ENCODE measurements at regions not wholly inside any gene's neighbourhood (a gene's known extent, or its start where the extent isn't known, plus 50 kb on each side); places are given as distances from the start of the nearest gene placed in this dataset.

GRCh38 chr2:2572393-2573204, 241.5 kb upstream of the MYT1L start:
- TF ChIP-seq, protein P1, sequence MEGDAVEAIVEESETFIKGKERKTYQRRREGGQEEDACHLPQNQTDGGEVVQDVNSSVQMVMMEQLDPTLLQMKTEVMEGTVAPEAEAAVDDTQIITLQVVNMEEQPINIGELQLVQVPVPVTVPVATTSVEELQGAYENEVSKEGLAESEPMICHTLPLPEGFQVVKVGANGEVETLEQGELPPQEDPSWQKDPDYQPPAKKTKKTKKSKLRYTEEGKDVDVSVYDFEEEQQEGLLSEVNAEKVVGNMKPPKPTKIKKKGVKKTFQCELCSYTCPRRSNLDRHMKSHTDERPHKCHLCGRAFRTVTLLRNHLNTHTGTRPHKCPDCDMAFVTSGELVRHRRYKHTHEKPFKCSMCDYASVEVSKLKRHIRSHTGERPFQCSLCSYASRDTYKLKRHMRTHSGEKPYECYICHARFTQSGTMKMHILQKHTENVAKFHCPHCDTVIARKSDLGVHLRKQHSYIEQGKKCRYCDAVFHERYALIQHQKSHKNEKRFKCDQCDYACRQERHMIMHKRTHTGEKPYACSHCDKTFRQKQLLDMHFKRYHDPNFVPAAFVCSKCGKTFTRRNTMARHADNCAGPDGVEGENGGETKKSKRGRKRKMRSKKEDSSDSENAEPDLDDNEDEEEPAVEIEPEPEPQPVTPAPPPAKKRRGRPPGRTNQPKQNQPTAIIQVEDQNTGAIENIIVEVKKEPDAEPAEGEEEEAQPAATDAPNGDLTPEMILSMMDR (IDR thresholded peaks at IDR 0.05; ENCODE audit: extremely low read depth, low read depth, low read length), result no peak
- no peaks in the 10 kb centered on the region for H3K4me1 ChIP-seq (ENCODE audit: insufficient read depth, low read length)
- no peak overlapping the region for H2AFZ ChIP-seq (ENCODE audit: low read length)
- no peaks in the 10 kb centered on the region for H3K27me3 ChIP-seq (ENCODE audit: insufficient read depth, low read length)
- H3K4me3 ChIP-seq (ENCODE audit: insufficient read depth, low read length), result no peak overlapping the region
- no peaks in the 10 kb centered on the region for H3K36me3 ChIP-seq (ENCODE audit: insufficient read depth, low read length)
- no peak overlapping the region for H3K4me2 ChIP-seq (ENCODE audit: insufficient read depth, low read length)
- peaks cover 16% of the 10 kb centered on the region for H3K9me3 ChIP-seq (ENCODE audit: low read depth, low read length)
- no peak for DNase-seq (ENCODE audit: insufficient read length, low spot score, missing footprints)
- no peaks in the 10 kb centered on the region for H4K20me1 ChIP-seq (ENCODE audit: insufficient read depth, low read length)
- no peak overlapping the region for H3K27ac ChIP-seq (ENCODE audit: low read depth, low read length)
- H3K79me2 ChIP-seq (ENCODE audit: insufficient read depth, low read length), result no peaks in the 10 kb centered on the region

DNA sequence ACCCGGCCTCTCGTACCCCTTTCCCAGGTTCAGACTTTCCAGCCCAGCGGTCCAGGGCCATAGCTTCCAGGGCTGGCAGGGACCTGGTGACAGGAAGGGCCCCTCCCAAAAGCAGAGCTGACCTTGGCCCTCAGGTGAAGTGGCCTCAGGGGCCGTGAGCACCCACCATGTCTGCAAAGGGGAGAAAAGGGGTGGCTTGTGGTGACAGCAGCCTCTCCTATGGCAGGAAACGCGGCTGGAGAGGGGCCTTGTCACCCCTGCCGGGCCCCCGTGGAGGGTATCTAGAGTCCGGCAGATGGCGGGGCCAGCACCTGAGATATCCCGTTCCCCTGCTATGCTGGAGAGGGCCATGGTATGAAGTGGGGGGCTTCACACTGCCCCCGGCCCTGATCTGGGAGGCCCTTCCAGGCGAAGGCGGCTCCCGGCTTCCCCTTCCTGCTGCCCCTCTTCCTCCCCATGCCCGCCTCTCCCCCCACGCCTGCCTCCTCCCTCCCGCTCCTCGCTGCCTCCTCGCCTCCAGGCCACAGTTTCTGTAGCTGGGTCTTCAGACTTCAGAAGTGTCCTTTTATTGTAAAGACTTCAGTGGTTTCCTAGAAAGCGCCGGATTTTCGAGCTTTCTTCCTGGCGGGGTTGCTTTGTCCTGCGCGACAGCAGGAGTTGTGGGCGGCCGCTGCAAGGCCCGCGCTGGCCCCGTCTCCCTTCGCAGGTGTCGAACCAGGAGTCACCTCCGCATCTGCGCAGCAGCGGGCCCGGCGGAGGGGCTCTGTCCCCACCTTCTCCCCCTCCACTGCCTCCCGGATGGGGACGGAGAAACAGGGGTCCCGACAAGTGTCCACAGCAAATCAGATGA, 240.5 kb upstream of the MYT1L start:
- no peaks in the 10 kb centered on the region for H4K20me1 ChIP-seq (ENCODE audit: insufficient read depth, low read length)
- no peaks in the 10 kb centered on the region for H3K4me1 ChIP-seq (ENCODE audit: insufficient read depth, low read length)
- no peaks in the 10 kb centered on the region for H3K36me3 ChIP-seq (ENCODE audit: insufficient read depth, low read length)
- H3K79me2 ChIP-seq (ENCODE audit: insufficient read depth, low read length), result no peaks in the 10 kb centered on the region
- H3K4me3 ChIP-seq (ENCODE audit: insufficient read depth, low read length), result no peak overlapping the region
- peaks cover 16% of the 10 kb centered on the region for H3K9me3 ChIP-seq (ENCODE audit: low read depth, low read length)
- H2AFZ ChIP-seq (ENCODE audit: low read length), result no peak overlapping the region
- H3K27ac ChIP-seq (ENCODE audit: low read depth, low read length), result no peak overlapping the region
- TF ChIP-seq, protein P1 (IDR thresholded peaks at IDR 0.05; ENCODE audit: extremely low read depth, low read depth, low read length), result no peak
- H3K4me2 ChIP-seq (ENCODE audit: insufficient read depth, low read length), result no peak overlapping the region
- H3K27me3 ChIP-seq (ENCODE audit: insufficient read depth, low read length), result no peaks in the 10 kb centered on the region
- no peak for DNase-seq (ENCODE audit: insufficient read length, low spot score, missing footprints)

DNA sequence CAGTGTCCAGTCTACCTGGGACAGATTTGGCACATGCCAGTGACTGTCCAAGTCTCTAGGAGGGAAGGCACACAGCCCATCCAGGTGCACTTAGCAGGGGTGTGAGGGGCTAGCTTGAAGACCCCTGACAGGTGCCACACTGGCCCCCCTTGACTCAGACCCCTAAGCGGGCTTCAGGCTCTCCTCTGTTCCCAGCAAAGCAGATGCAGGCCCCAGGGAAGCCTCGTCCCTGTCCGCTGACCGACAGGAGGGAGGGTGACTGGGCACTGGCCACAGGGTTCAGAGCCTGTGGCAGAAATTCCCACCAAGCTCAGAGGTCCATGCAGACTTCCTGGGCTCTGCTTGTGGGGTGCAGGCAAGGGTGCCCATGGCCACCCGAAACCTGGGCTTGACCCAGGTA, 239.8 kb upstream of the MYT1L start:
- Histone ChIP-seq H3K4me2 (ENCODE audit: insufficient read depth, low read length) (no peak overlapping the region), H3K79me2 (ENCODE audit: insufficient read depth, low read length) (no peaks in the 10 kb centered on the region), H2AFZ (ENCODE audit: low read length) (no peak overlapping the region), H3K36me3 (ENCODE audit: insufficient read depth, low read length) (no peaks in the 10 kb centered on the region), H3K4me1 (ENCODE audit: insufficient read depth, low read length) (no peaks in the 10 kb centered on the region), H3K27ac (ENCODE audit: low read depth, low read length) (no peak overlapping the region), H3K4me3 (ENCODE audit: insufficient read depth, low read length) (no peak overlapping the region), H4K20me1 (ENCODE audit: insufficient read depth, low read length) (no peaks in the 10 kb centered on the region), H3K27me3 (ENCODE audit: insufficient read depth, low read length) (no peaks in the 10 kb centered on the region), H3K9me3 (ENCODE audit: low read depth, low read length) (peaks cover 16% of the 10 kb centered on the region)
- TF ChIP-seq, protein P1 (IDR thresholded peaks at IDR 0.05; ENCODE audit: extremely low read depth, low read depth, low read length), result no peak
- no peak for DNase-seq (ENCODE audit: insufficient read length, low spot score, missing footprints)

DNA sequence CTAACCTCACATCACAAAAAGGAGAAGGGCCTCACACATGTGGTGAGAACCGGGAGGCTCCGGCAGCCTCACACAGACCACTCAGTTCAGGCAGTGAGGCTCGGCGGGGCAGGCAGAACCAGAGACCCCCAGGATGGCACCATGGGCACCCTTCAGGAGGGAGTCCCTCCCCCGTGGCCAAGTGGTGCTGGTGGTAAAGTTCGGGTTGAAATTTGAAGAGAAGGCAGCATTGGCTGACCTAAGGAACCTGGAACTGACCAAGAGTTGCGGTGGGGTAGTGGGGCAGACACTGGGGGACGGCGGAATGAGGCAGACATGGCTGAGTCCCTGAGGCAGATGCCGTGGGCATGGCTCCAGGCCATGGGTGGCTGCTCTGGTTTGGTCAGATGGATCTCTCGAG, 239.3 kb upstream of the MYT1L start:
- TF ChIP-seq, protein P1 (IDR thresholded peaks at IDR 0.05; ENCODE audit: extremely low read depth, low read depth, low read length), result no peak
- Histone ChIP-seq H3K27ac (ENCODE audit: low read depth, low read length) (no peak overlapping the region), H3K4me2 (ENCODE audit: insufficient read depth, low read length) (no peak overlapping the region), H2AFZ (ENCODE audit: low read length) (no peak overlapping the region), H3K27me3 (ENCODE audit: insufficient read depth, low read length) (no peaks in the 10 kb centered on the region), H3K9me3 (ENCODE audit: low read depth, low read length) (peaks cover 16% of the 10 kb centered on the region), H4K20me1 (ENCODE audit: insufficient read depth, low read length) (no peaks in the 10 kb centered on the region), H3K79me2 (ENCODE audit: insufficient read depth, low read length) (no peaks in the 10 kb centered on the region), H3K36me3 (ENCODE audit: insufficient read depth, low read length) (no peaks in the 10 kb centered on the region), H3K4me3 (ENCODE audit: insufficient read depth, low read length) (no peak overlapping the region), H3K4me1 (ENCODE audit: insufficient read depth, low read length) (no peaks in the 10 kb centered on the region)
- DNase-seq (ENCODE audit: insufficient read length, low spot score, missing footprints), result no peak

Measured in osteoblast (primary cell).